GM12878 (cell line): ENCODE measurements at regions not wholly inside any gene's neighbourhood (a gene's known extent, or its start where the extent isn't known, plus 50 kb on each side); places are given as distances from the start of the nearest gene placed in this dataset.

ENCODE experiments used
- ATAC-seq: fragments of 200-7000 bp; cut with Tn5 transposase; 3 replicates; pipeline ENCODE4 v1.9.1; 2020; ENCODE audit warnings: mild to moderate bottlenecking, moderate library complexity
- BruUV-seq: library from RNA; stranded (reverse); fragments of 400-500 nt; replicated peaks from 2 replicates; lab custom pipeline; 2021; lab: Mats Ljungman, UMichigan
- CTCF ChIA-PET: fragments of 300-600 bp; sonication (Branson Sonifier 250); formaldehyde crosslinking; extraction: SDS; loops from one replicate; lab custom pipeline; 2021; ENCODE audit warnings: inconsistent platforms; lab: Yijun Ruan, JAX
- POLR2A ChIA-PET: fragments of 350-600 bp; formaldehyde crosslinking; extraction: SDS; loops from one replicate; lab custom pipeline; 2021; ENCODE audit warnings: inconsistent platforms; lab: Charles Lee
- RAD21 ChIA-PET: fragments of 300-600 bp; sonication (Branson Sonifier 250); formaldehyde crosslinking; loops from one replicate; lab custom pipeline; 2023; ENCODE audit warnings: antibody characterized with exemption; ENCODE audit not compliant: unreplicated experiment; lab: Charles Lee
- SMC1A ChIA-PET: fragments of 300-600 bp; sonication (Branson Sonifier 250); formaldehyde crosslinking; loops from one replicate; lab custom pipeline; 2023; ENCODE audit not compliant: unreplicated experiment, uncharacterized antibody; lab: Charles Lee
- DNase-seq: peaks from one replicate; pipeline ENCODE4 v3.0.0-alpha.2; 2011; ENCODE audit warnings: low read depth, low spot score
- FAIRE-seq: peaks from 3 replicates; lab custom pipeline; 2011; peaks lifted over from hg19 to GRCh38; lab: Jason Lieb, UNC
- H2AFZ ChIP-seq: 2 replicates; pipeline ENCODE4 v1.6.0; 2011; ENCODE audit warnings: low read depth, low read length, control low read depth; ENCODE audit not compliant: control insufficient read depth
- H3K27ac ChIP-seq: 2 replicates; pipeline ENCODE4 v1.5.1; 2011; ENCODE audit warnings: control low read depth; ENCODE audit not compliant: control insufficient read depth, insufficient read depth
- H3K27me3 ChIP-seq, 2 experiments: replicated peaks in 1 of 2; 2 replicates each; pipeline versions ENCODE4 v1.6.0 to v1.6.1; 2011; ENCODE audit warnings: low read length in 1 of 2; ENCODE audit not compliant: control insufficient read depth in 2 of 2, insufficient read depth in 2 of 2
- H3K36me3 ChIP-seq, 2 experiments: 2 replicates each; pipeline ENCODE4 v1.5.1; 2011; ENCODE audit warnings: low read length in 1 of 2; ENCODE audit not compliant: control insufficient read depth in 2 of 2, insufficient read depth in 2 of 2
- H3K4me1 ChIP-seq: 2 replicates; pipeline ENCODE4 v1.6.1; 2011; ENCODE audit warnings: mild to moderate bottlenecking, low read length, moderate library complexity, mixed read lengths; ENCODE audit not compliant: control insufficient read depth, insufficient read depth
- H3K4me2 ChIP-seq: 2 replicates; pipeline ENCODE4 v1.6.0; 2011; ENCODE audit warnings: control low read depth; ENCODE audit not compliant: control insufficient read depth, insufficient read depth
- H3K4me3 ChIP-seq: fragments of 200-600 bp; sonication (generic); 2 replicates; pipeline ENCODE4 v1.5.1; 2016
- H3K79me2 ChIP-seq: 2 replicates; pipeline ENCODE4 v1.6.0; 2011; ENCODE audit warnings: low read length; ENCODE audit not compliant: control insufficient read depth, insufficient read depth
- H3K9ac ChIP-seq: 2 replicates; pipeline ENCODE4 v1.8.0; 2011; ENCODE audit warnings: low read length, control low read depth, mixed read lengths; ENCODE audit not compliant: control insufficient read depth, insufficient read depth
- H3K9me3 ChIP-seq: replicated peaks from 3 replicates; pipeline ENCODE4 v1.5.1; 2011; ENCODE audit warnings: mild to moderate bottlenecking, low read length; ENCODE audit not compliant: control insufficient read depth, insufficient read depth
- H4K20me1 ChIP-seq: 2 replicates; pipeline ENCODE4 v1.6.0; 2011; ENCODE audit not compliant: control insufficient read depth, insufficient read depth
- ATF3 ChIP-seq: IDR thresholded peaks from 2 replicates; pipeline ENCODE4 v1.6.1; 2011; ENCODE audit warnings: low read depth, mild to moderate bottlenecking, low read length, moderate library complexity, borderline replicate concordance; ENCODE audit errors: extremely low read depth
- ATF7 ChIP-seq: fragments of 450-650 bp; IDR thresholded peaks from 2 replicates; pipeline ENCODE4 v1.6.1; 2016; ENCODE audit warnings: low read depth, mild to moderate bottlenecking
- CBFB ChIP-seq: IDR thresholded peaks from 2 replicates; pipeline ENCODE4 v1.6.1; 2016; ENCODE audit warnings: antibody characterized with exemption, low read depth
- CBX3 ChIP-seq: fragments of 200-600 bp; sonication (generic); IDR thresholded peaks from 2 replicates; pipeline ENCODE4 v1.6.1; 2016; ENCODE audit warnings: low read depth, borderline replicate concordance
- CBX5 ChIP-seq: sonication (generic); IDR thresholded peaks from 2 replicates; pipeline ENCODE4 v1.6.1; 2016; ENCODE audit warnings: low read depth, moderate library complexity, mild to moderate bottlenecking, inconsistent platforms
- E4F1 ChIP-seq: fragments of 450-650 bp; IDR thresholded peaks from 2 replicates; pipeline ENCODE4 v1.6.1; 2018; ENCODE audit warnings: borderline replicate concordance, mild to moderate bottlenecking; ENCODE audit not compliant: partially characterized antibody
- HDAC2 ChIP-seq: fragments of 200-600 bp; sonication (generic); IDR thresholded peaks from 2 replicates; pipeline ENCODE4 v1.6.1; 2017
- IRF3 ChIP-seq: fragments of 450-650 bp; IDR thresholded peaks from 2 replicates; pipeline ENCODE4 v1.6.1; 2014; ENCODE audit warnings: mild to moderate bottlenecking
- JUNB ChIP-seq: IDR thresholded peaks from 2 replicates; pipeline ENCODE4 v1.6.1; 2016; ENCODE audit warnings: antibody characterized with exemption, mild to moderate bottlenecking
- KLF5 ChIP-seq: fragments of 450-650 bp; IDR thresholded peaks from 2 replicates; pipeline ENCODE4 v1.6.1; 2014; ENCODE audit warnings: mild to moderate bottlenecking; ENCODE audit not compliant: partially characterized antibody
- NFIC ChIP-seq: IDR thresholded peaks from 2 replicates; pipeline ENCODE4 v1.6.1; 2012; ENCODE audit warnings: low read depth, mild to moderate bottlenecking, inconsistent platforms, low read length, moderate library complexity
- NR2C1 ChIP-seq: fragments of 450-650 bp; IDR thresholded peaks from 2 replicates; pipeline ENCODE4 v1.6.1; 2017; ENCODE audit warnings: antibody characterized with exemption, mild to moderate bottlenecking, moderate library complexity
- PBX3 ChIP-seq: IDR thresholded peaks from 2 replicates; pipeline ENCODE4 v1.6.1; 2011; ENCODE audit warnings: mild to moderate bottlenecking, low read depth, low read length, moderate library complexity; ENCODE audit not compliant: insufficient replicate concordance
- RAD51 ChIP-seq: fragments of 450-650 bp; IDR thresholded peaks from 2 replicates; pipeline ENCODE4 v1.6.1; 2016; ENCODE audit warnings: moderate library complexity, mild to moderate bottlenecking, inconsistent platforms
- RELA ChIP-seq: fragments of 450-650 bp; IDR thresholded peaks from 2 replicates; pipeline ENCODE4 v1.8.0; 2014; ENCODE audit warnings: borderline replicate concordance; ENCODE audit not compliant: partially characterized antibody
- SREBF2 ChIP-seq: IDR thresholded peaks from 2 replicates; pipeline ENCODE4 v1.6.1; 2012; ENCODE audit warnings: mild to moderate bottlenecking, low read length
- STAT3 ChIP-seq: IDR thresholded peaks from 2 replicates; pipeline ENCODE4 v1.6.1; 2011; ENCODE audit warnings: low read depth, low read length, improper control_type of control experiment
- YBX1 ChIP-seq: fragments of 450-650 bp; IDR thresholded peaks from 2 replicates; pipeline ENCODE4 v1.6.1; 2016; ENCODE audit warnings: antibody characterized with exemption
- ZBED1 ChIP-seq: IDR thresholded peaks from 2 replicates; pipeline ENCODE4 v1.6.1; 2016; ENCODE audit warnings: borderline replicate concordance
- ZNF384 ChIP-seq: IDR thresholded peaks from 2 replicates; pipeline ENCODE4 v1.6.1; 2012; ENCODE audit warnings: low read depth, mild to moderate bottlenecking, low read length, improper control_type of control experiment, borderline replicate concordance
- WGBS: methylation state at CpG from one replicate; pipeline ENCODE4 v1.1.6; 2016; ENCODE audit warnings: low lambda C conversion rate; ENCODE audit not compliant: insufficient replicate concordance, insufficient coverage; ENCODE audit errors: missing lambda C conversion rate; 5-methylcytosine and 5-hydroxymethylcytosine counted together
- in situ Hi-C: fragments of 300-500 bp; cut with MboI; formaldehyde crosslinking; loops from 9 replicates; pipeline ENCODE4 v1.14.3; 2018; ENCODE audit warnings: mixed read lengths
- intact Hi-C: fragments of 100-400 bp; cut with micrococcal nuclease; formaldehyde crosslinking; loops from one replicate; pipeline ENCODE4 v1.14.2; 2022; ENCODE audit not compliant: unreplicated experiment

GRCh38 chr11:92436034-92436920, 211.7 kb downstream of the FAT3 start (continued):
- TF ChIP-seq ATF7 (no peak), PBX3 (no peak), CBX3 (no peak), ZBED1 (no peak), SREBF2 (no peak)
- TF ChIP-seq, all 136 proteins: peak for 0

- in situ Hi-C loops: no loop called here
- intact Hi-C loops: no loop called here
- Histone ChIP-seq H3K36me3 (no peaks in the 10 kb centered on the region), H3K9ac (no peak overlapping the region), H3K79me2 (no peaks in the 10 kb centered on the region), H3K27ac (no peak overlapping the region), H4K20me1 (no peaks in the 10 kb centered on the region), H3K9me3 (no peaks in the 10 kb centered on the region), H3K27me3 (no peaks in the 10 kb centered on the region), H3K4me3 (no peak overlapping the region), H2AFZ (no peak overlapping the region), H3K4me1 (no peaks in the 10 kb centered on the region), H3K4me2 (no peak overlapping the region)
- BruUV-seq: no TSS peak
- 33% methylated on average over 1 of the region's 1 CpG for WGBS
- CTCF ChIA-PET: no interaction called here
- SMC1A ChIA-PET: no interaction called here
- TF ChIP-seq HDAC2 (no peak), RAD51 (no peak), ZNF384 (no peak), CBX5 (no peak), NR2C1 (no peak), RELA (no peak), CBFB (no peak), E4F1 (no peak), YBX1 (no peak), KLF5 (no peak), JUNB (no peak), IRF3 (no peak), STAT3 (no peak), NFIC (no peak), ATF3 (no peak)
- ATAC-seq: no peak
- FAIRE-seq: no peak
- no peak for DNase-seq
- POLR2A ChIA-PET: no interaction called here
- RAD21 ChIA-PET: no interaction called here
These were observed 214.5 kb downstream of the FAT3 start for GRCh38 chr11:92439133-92439532.
